ENCODE measurements at regions not wholly inside any gene's neighbourhood (a gene's known extent, or its start where the extent isn't known, plus 50 kb on each side); places are given as distances from the start of the nearest gene placed in this dataset.

GRCh38 chr3:181872887-181873286 is 161.2 kb downstream of the SOX2 start:
- H3K36me3 Mint-ChIP-seq = no peaks in the 10 kb centered on the region
- no peaks in the 10 kb centered on the region for H3K27me3 Mint-ChIP-seq (ENCODE audit: low read depth in 2 of 2)
- Histone ChIP-seq H3K9me3 (ENCODE audit: control insufficient read depth, insufficient read depth, low read length) (no peaks in the 10 kb centered on the region), H3K4me1 (ENCODE audit: control insufficient read depth, insufficient read depth, low read length) (no peaks in the 10 kb centered on the region), H3K27ac (ENCODE audit: low read length) (no peak overlapping the region), H3K4me3 (ENCODE audit: low read length) (no peak overlapping the region), H3K27me3 (ENCODE audit: control insufficient read depth, insufficient read depth, low read length) (no peaks in the 10 kb centered on the region), H3K36me3 (ENCODE audit: control insufficient read depth, insufficient read depth, low read length) (no peaks in the 10 kb centered on the region)
- no peak for TF ChIP-seq CTCF (IDR thresholded peaks at IDR 0.05)
- intact Hi-C loops (cut with micrococcal nuclease) = no loop called here
- H3K27ac Mint-ChIP-seq = no peak overlapping the region
- DNase-seq (no peak), ATAC-seq (no peak)
- 92% methylated on average over 1 of the region's 1 CpG for WGBS (ENCODE audit: insufficient coverage)
- no peaks in the 10 kb centered on the region for H3K4me1 Mint-ChIP-seq
- H3K9me3 Mint-ChIP-seq = peaks cover 2 to 4% of the 10 kb centered on the region in 2 donors
- no peak overlapping the region for H3K4me3 Mint-ChIP-seq

- TF ChIP-seq CTCF (IDR thresholded peaks at IDR 0.05) = no peak
- Mint-ChIP-seq H3K4me3 (no peak overlapping the region), H3K4me1 (no peaks in the 10 kb centered on the region), H3K36me3 (no peaks in the 10 kb centered on the region), H3K27ac (no peak overlapping the region), H3K9me3 (peaks cover 0 to 2% of the 10 kb centered on the region in 2 donors), H3K27me3 (ENCODE audit: low read depth in 2 of 2) (no peaks in the 10 kb centered on the region)
- Histone ChIP-seq H3K27ac (ENCODE audit: low read length) (no peak overlapping the region), H3K9me3 (ENCODE audit: control insufficient read depth, insufficient read depth, low read length) (no peaks in the 10 kb centered on the region), H3K27me3 (ENCODE audit: control insufficient read depth, insufficient read depth, low read length) (no peaks in the 10 kb centered on the region), H3K36me3 (ENCODE audit: control insufficient read depth, insufficient read depth, low read length) (no peaks in the 10 kb centered on the region), H3K4me1 (ENCODE audit: control insufficient read depth, insufficient read depth, low read length) (no peaks in the 10 kb centered on the region), H3K4me3 (ENCODE audit: low read length) (no peak overlapping the region)
- ATAC-seq (no peak), DNase-seq (no peak)
- no CpG with 5 or more reads among the region's 1 CpG for WGBS (ENCODE audit: insufficient coverage)
- intact Hi-C loops (cut with micrococcal nuclease) = no loop called here
These were observed 168.2 kb downstream of the SOX2 start for GRCh38 chr3:181879926-181880325.

DNA sequence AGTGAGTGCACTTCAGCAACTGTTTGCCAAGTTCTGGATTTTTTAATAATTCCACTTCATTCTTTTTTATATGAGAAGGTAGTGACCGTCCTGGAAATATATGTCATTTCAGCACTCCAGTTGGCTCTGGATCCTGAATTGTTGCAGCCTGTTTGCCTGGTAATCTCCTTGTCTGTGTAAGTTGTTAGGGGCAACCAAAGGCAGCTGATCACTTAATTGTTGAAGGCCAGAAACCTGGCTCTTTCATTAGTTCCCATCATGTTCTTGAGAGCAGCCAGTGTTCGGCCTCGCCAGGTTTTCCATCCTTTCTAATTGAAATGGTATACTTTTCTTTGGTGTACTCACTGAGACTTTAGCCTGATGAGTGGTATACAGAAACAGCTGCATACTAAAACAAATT is 168.6 kb downstream of the SOX2 start:
- Mint-ChIP-seq H3K9me3 (peaks cover 0 to 2% of the 10 kb centered on the region in 2 donors), H3K4me3 (no peak overlapping the region), H3K27ac (no peak overlapping the region), H3K36me3 (no peaks in the 10 kb centered on the region), H3K27me3 (ENCODE audit: low read depth in 2 of 2) (no peaks in the 10 kb centered on the region), H3K4me1 (no peaks in the 10 kb centered on the region)
- WGBS (ENCODE audit: insufficient coverage) = 96% methylated on average over 3 of the region's 3 CpGs
- intact Hi-C loops (cut with micrococcal nuclease) = no loop called here
- ATAC-seq (no peak), DNase-seq (no peak)
- no peak for TF ChIP-seq CTCF (IDR thresholded peaks at IDR 0.05)
- no peaks in the 10 kb centered on the region for H3K36me3 ChIP-seq (ENCODE audit: control insufficient read depth, insufficient read depth, low read length)
- no peaks in the 10 kb centered on the region for H3K4me1 ChIP-seq (ENCODE audit: control insufficient read depth, insufficient read depth, low read length)
- H3K27ac ChIP-seq (ENCODE audit: low read length) = no peak overlapping the region
- H3K9me3 ChIP-seq (ENCODE audit: control insufficient read depth, insufficient read depth, low read length) = no peaks in the 10 kb centered on the region
- no peak overlapping the region for H3K4me3 ChIP-seq (ENCODE audit: low read length)
- H3K27me3 ChIP-seq (ENCODE audit: control insufficient read depth, insufficient read depth, low read length) = no peaks in the 10 kb centered on the region

GRCh38 chr3:181881749-181882148 is 170.0 kb downstream of the SOX2 start:
- 36% methylated on average over 1 of the region's 2 CpGs for WGBS (ENCODE audit: insufficient coverage)

More at GRCh38 chr3:181881749-181882148, 170.0 kb downstream of the SOX2 start:
- Histone ChIP-seq H3K27ac (ENCODE audit: low read length) (no peak overlapping the region), H3K4me3 (ENCODE audit: low read length) (no peak overlapping the region), H3K4me1 (ENCODE audit: control insufficient read depth, insufficient read depth, low read length) (no peaks in the 10 kb centered on the region), H3K9me3 (ENCODE audit: control insufficient read depth, insufficient read depth, low read length) (no peaks in the 10 kb centered on the region), H3K27me3 (ENCODE audit: control insufficient read depth, insufficient read depth, low read length) (no peaks in the 10 kb centered on the region), H3K36me3 (ENCODE audit: control insufficient read depth, insufficient read depth, low read length) (no peaks in the 10 kb centered on the region)
- Mint-ChIP-seq H3K27me3 (ENCODE audit: low read depth in 2 of 2) (no peaks in the 10 kb centered on the region), H3K36me3 (no peaks in the 10 kb centered on the region), H3K27ac (no peak overlapping the region), H3K4me1 (no peaks in the 10 kb centered on the region), H3K9me3 (peaks cover 0 to 2% of the 10 kb centered on the region in 2 donors), H3K4me3 (no peak overlapping the region)
- intact Hi-C loops (cut with micrococcal nuclease) = no loop called here
- no peak for TF ChIP-seq CTCF (IDR thresholded peaks at IDR 0.05)
- DNase-seq = no peak
- no peak for ATAC-seq
